Adipocyte (in vitro differentiated cells): ENCODE measurements at regions not wholly inside any gene's neighbourhood (a gene's known extent, or its start where the extent isn't known, plus 50 kb on each side); places are given as distances from the start of the nearest gene placed in this dataset.

Source experiments
- DNase-seq: peaks from one replicate; pipeline ENCODE4 v3.0.0-alpha.2; 2015; ENCODE audit warnings: low read depth
- H3K27me3 ChIP-seq: replicated peaks from 2 replicates; pipeline ENCODE4 v1.7.0; 2013; ENCODE audit warnings: mild to moderate bottlenecking, low read length, moderate library complexity; ENCODE audit not compliant: control insufficient read depth, insufficient read depth
- H3K36me3 ChIP-seq: 2 replicates; pipeline ENCODE4 v1.7.0; 2013; ENCODE audit warnings: low read length, mild to moderate bottlenecking, moderate library complexity; ENCODE audit not compliant: control insufficient read depth, insufficient read depth, severe bottlenecking
- H3K4me1 ChIP-seq: 2 replicates; pipeline ENCODE4 v1.7.0; 2013; ENCODE audit warnings: mild to moderate bottlenecking, low read length, moderate library complexity; ENCODE audit not compliant: control insufficient read depth, insufficient read depth
- H3K4me3 ChIP-seq: 2 replicates; pipeline ENCODE4 v1.7.0; 2013; ENCODE audit warnings: mild to moderate bottlenecking, low read length, moderate library complexity
- H3K9ac ChIP-seq: 2 replicates; pipeline ENCODE4 v1.7.0; 2013; ENCODE audit warnings: mild to moderate bottlenecking, low read length, moderate library complexity
- H3K9me3 ChIP-seq: 2 replicates; pipeline ENCODE4 v1.7.0; 2013; ENCODE audit warnings: mild to moderate bottlenecking, low read length, moderate library complexity; ENCODE audit not compliant: control insufficient read depth

DNA sequence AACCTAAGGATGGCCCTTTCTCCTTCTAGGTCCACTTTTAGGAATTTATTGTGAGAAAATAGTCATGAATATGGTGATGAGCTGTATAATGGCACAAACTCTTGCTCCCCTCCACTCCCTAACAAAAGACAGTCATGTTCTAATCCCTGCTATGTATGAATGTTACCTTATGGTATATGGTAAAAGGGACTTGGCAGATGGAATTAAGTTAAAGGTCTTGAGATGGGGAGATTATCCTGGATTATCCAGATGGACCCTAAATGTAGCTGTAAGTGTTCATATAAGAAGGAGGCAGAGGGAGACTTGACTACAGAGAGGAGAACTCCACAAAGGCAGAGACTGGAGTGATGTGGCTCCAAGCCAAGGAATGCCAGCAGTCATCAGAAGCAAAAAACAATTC, 296.1 kb downstream of the SOX9 start:
- Histone ChIP-seq H3K4me1 (peaks cover 14% of the 10 kb centered on the region), H3K9ac (no peak overlapping the region)
- no peak for DNase-seq

DNA sequence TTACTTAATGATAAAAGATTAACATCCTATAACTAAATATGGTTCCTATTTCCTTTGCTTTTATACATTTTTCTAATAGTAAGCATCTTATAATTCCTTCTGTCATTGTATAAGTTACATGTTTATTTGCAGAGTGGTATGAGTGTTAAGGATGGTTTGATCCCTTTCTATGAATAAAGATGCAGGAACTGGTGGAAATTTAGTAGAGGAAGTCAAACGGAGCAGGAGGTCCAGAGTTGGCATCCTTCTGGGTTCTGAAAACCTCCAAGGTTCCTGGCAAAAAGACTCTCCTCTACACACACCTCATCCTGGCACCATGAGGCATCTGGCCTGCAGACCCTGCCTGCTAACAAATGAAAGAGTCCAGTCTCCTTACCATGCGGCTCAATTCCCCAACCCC, 296.8 kb downstream of the SOX9 start:
- Histone ChIP-seq H3K9me3 (peaks cover 20% of the 10 kb centered on the region), H3K9ac (no peak overlapping the region), H3K4me1 (peaks cover 16% of the 10 kb centered on the region), H3K36me3 (no peaks in the 10 kb centered on the region), H3K4me3 (peak overlapping the region; percentile 26), H3K27me3 (no peaks in the 10 kb centered on the region)
- DNase-seq: no peak

More for the DNA sequence above, 296.1 kb downstream of the SOX9 start:
- Histone ChIP-seq H3K36me3 (no peaks in the 10 kb centered on the region), H3K4me3 (no peak overlapping the region), H3K27me3 (no peaks in the 10 kb centered on the region), H3K9me3 (peaks cover 20% of the 10 kb centered on the region)

DNA sequence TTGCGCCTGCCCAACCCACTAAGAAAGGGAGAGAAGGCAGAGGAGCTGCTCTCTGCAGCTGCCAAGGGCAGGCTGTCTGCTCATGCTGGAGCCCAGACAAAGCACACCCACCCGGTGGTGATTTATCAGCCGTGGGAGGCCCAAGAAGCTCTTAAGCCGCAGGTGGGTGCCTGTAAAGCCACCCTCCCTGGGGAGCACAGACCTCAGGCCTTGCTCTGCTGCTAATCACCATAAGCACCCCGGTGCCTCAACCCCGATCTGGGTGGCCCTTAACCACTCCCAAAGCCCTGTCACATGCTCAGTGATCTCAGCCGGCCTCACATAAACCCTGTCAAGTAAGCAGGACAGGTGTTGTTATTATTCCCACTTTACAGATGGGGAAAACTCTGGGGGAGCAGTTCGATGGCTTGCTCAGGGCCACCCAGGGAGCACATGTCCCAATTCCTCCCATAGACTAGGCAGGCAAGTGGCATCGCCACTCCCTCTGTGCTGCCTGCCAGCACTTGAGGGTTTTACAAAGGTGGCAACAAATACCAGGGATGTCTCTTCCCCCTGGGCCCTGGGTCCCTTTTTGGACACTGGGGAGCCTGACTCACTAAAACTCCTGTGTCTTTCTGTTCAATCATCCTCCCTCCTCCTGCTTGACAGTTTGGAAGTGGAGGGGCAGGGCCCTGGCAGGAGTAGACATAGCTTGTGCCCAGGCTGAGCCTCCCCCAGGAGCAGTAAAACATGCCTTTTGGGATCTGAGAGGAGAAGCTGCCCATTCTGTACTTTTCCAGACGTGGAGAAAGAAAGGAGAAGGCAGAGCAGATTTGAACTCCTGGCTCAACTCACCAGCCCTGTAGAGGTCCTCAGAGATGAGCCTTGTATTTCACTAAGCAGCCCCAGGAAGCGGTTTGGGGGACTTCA, 299.3 kb downstream of the SOX9 start:
- Histone ChIP-seq H3K27me3 (no peaks in the 10 kb centered on the region), H3K9me3 (peaks cover 20% of the 10 kb centered on the region), H3K36me3 (no peaks in the 10 kb centered on the region), H3K4me3 (no peak overlapping the region), H3K9ac (no peak overlapping the region), H3K4me1 (peaks cover 14% of the 10 kb centered on the region)
- DNase-seq: no peak

DNA sequence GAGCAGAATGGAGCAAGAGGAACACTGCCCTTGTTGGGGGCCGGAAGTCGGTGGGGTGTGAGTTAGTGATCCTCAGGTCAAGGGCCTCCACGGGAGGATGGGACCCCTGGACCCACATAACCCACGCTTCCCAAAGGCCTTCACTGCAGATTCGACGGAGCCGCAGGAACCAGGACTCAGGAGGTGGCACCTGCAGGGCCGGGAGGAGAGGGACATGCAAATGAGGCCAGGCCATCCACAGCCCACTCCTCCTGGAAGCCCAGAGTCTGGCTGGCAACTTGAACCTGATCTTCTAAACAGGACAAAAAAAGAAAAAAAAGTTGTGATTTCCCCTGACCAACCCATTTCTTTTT, 299.9 kb downstream of the SOX9 start:
- no peak overlapping the region for H3K9ac ChIP-seq
- no peak overlapping the region for H3K4me3 ChIP-seq
- DNase-seq: no peak
- no peaks in the 10 kb centered on the region for H3K36me3 ChIP-seq
- peaks cover 14% of the 10 kb centered on the region for H3K4me1 ChIP-seq
- peaks cover 20% of the 10 kb centered on the region for H3K9me3 ChIP-seq
- H3K27me3 ChIP-seq: no peaks in the 10 kb centered on the region

DNA sequence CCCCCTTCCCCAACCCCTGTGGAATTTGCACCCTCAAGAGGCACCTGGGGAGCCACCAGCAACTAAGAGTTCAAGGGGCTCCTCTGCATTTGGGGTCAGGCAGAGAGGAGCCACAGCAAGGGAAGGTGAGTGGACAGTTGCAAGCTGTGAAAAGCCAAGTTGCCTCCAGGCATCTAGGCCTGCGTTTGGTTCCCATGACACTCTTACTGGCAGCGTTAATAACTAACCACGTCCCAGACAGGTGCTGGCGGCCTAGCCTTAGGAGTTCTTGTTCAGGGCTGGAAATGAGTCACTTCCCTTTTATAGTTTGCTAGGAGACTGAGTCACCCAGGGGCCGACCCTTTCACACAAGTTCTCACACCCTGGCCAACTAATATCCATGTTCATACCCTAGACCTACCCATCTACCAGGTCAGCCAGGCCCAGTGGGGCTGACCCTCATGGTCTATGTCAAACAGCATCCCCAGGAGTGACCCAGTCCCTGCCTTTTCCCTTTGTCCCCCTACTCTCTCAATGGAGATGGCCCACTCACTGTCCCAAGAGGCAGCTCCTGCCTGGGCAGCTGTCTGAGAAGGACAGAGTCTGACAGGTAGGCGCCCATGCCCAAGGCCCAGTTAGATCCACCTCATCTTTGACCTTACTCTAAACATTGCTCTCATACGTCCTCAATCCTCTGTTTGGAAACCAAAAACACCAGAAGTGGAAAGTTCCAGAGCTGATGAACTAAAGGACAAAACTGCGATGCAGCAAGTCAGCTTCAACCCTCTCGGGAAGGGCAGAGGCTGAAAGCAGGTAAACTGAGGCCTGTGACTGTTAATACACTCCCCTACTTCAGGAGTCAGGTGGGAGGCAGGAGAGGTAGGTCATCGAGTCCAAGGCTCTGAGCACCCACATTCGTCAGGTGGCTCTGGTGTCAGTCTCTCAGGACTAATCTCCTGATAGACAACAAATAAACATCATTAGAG, 300.6 kb downstream of the SOX9 start:
- Histone ChIP-seq H3K9ac (no peak overlapping the region), H3K27me3 (no peaks in the 10 kb centered on the region), H3K4me3 (no peak overlapping the region), H3K4me1 (peaks cover 14% of the 10 kb centered on the region), H3K9me3 (peaks cover 20% of the 10 kb centered on the region), H3K36me3 (no peaks in the 10 kb centered on the region)
- DNase-seq: peak; percentile 65

DNA sequence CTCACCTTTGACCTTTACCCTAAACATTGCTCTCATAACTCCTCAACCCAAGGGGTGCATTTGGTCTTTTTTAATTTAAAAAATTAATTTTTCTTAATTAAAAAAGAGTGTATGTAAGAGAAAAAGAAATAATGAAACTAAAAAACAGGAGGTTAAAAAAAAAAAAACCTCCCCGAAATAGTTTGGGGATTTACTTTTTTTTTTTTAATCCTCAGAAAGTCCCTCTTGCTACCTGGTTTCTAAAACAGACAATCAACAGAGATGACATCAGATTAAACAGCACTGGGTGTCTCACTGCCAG, 301.3 kb downstream of the SOX9 start:
- DNase-seq: no peak
- peaks cover 14% of the 10 kb centered on the region for H3K4me1 ChIP-seq
- peaks cover 15% of the 10 kb centered on the region for H3K9me3 ChIP-seq
- no peak overlapping the region for H3K9ac ChIP-seq
- H3K36me3 ChIP-seq: no peaks in the 10 kb centered on the region
- H3K27me3 ChIP-seq: no peaks in the 10 kb centered on the region
- H3K4me3 ChIP-seq: no peak overlapping the region

DNA sequence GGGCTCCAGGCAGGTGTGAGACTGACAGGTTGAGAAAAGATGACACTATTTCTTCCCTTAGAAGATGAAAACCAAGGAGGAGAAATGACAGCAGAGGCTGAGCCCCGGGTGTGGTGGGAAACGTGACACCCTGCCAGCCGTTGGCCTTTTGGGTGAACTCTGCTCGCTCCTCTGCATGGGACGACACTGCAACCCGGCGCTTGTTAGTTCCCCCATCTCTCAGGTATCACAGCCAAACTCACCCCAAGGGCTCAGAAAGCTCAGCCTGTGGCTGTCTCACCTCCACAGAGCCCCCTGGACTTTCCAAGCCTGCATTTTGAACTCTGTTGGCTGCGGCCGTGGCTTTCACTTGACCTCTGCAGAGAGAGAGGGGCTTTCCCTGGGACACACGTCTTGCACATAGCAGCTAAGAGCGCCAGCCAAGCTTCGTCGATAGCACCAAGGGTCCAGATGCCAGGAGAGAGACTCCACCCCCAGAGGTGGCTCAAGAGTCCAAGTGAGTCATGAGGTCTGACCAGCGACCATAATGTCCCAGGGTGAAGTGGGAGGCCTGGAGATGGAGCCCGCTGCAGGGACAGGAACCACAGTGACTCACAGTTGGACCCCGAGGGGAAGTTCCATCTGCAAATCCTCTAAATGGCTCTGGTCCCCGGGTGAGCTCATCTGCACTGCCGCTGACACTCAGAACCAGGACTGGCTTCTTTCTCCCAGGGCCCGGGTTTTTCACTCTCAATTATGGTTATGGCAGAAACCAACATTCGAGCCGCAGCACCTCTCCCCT, 301.9 kb downstream of the SOX9 start:
- Histone ChIP-seq H3K36me3 (no peaks in the 10 kb centered on the region), H3K9me3 (peaks cover 10% of the 10 kb centered on the region), H3K4me1 (peaks cover 14% of the 10 kb centered on the region), H3K27me3 (no peaks in the 10 kb centered on the region), H3K4me3 (no peak overlapping the region), H3K9ac (no peak overlapping the region)
- DNase-seq: peak; percentile 80

DNA sequence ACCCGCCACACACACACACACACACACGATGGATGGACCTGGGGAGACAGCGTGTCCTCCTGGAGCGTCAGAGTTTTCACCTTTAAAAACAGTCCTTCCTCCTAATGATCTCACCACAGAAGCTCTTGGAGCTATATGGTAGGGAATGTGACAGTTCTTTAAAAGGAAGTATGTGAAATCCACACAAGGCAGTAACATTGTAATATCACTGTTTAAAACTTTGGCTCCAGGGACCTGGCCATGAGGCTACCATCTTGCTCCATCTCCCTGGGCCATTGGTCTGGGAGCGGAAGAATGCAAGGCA, 302.4 kb downstream of the SOX9 start:
- H3K36me3 ChIP-seq: no peaks in the 10 kb centered on the region
- peaks cover 4% of the 10 kb centered on the region for H3K9me3 ChIP-seq
- H3K27me3 ChIP-seq: no peaks in the 10 kb centered on the region
- H3K4me3 ChIP-seq: no peak overlapping the region
- DNase-seq: no peak
- peaks cover 14% of the 10 kb centered on the region for H3K4me1 ChIP-seq
- no peak overlapping the region for H3K9ac ChIP-seq

DNA sequence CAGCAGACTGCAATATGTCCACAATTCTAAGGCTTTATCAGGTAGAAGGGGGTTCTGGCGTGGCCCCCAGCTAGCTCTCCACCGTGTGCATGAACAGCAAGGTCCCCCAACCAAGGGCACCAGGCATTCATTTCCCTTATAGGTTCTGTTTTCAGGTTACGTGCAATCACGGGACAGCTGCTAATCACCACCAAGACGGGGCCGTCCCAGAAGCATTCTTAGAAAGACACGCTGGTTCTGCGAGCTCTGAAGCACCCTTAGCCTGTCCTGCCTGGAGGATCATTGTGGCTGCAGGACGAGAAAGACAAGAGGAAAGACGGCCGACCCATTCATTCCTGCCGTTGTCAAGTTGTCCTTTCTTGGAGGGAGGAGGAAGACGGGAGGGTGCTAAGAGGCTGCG, 302.9 kb downstream of the SOX9 start:
- Histone ChIP-seq H3K27me3 (no peaks in the 10 kb centered on the region), H3K9me3 (no peaks in the 10 kb centered on the region), H3K4me3 (no peak overlapping the region), H3K36me3 (no peaks in the 10 kb centered on the region), H3K9ac (no peak overlapping the region), H3K4me1 (peaks cover 14% of the 10 kb centered on the region)
- DNase-seq: no peak

DNA sequence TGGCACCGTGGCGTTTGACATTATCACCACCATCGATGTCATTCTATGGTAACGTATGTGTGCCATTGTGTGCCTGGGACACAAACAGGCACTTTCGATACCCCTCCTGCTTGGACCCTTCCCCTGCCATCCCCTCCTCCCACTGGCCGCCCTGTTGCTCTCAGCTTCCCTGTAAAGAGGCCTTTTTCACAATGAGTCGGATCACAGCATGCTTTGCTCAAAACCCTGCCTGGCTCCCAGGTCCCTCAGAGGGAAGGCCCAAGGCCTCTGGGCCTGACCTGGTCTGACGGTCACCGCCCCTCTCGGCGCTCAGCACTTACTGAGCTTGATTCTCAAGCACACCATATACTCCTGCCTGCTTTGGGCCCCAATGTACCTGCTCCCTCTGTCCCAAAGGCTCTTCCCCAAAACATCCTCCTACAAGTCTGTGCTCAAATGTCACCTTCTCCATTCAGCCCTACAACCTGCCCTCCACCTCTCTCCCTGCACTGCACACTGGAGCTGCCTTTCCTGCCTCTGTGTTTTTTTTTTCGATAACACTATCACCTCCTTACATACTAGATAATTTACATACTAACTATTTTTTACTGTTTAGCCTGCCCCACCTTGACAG, 303.8 kb downstream of the SOX9 start:
- DNase-seq: no peak
- H3K27me3 ChIP-seq: no peaks in the 10 kb centered on the region
- peaks cover 14% of the 10 kb centered on the region for H3K4me1 ChIP-seq
- H3K4me3 ChIP-seq: no peak overlapping the region
- no peaks in the 10 kb centered on the region for H3K9me3 ChIP-seq
- H3K9ac ChIP-seq: no peak overlapping the region
- no peaks in the 10 kb centered on the region for H3K36me3 ChIP-seq
